Neural crest cell (in vitro differentiated cells): ENCODE measurements at regions not wholly inside any gene's neighbourhood (a gene's known extent, or its start where the extent isn't known, plus 50 kb on each side); places are given as distances from the start of the nearest gene placed in this dataset.

ENCODE experiments used
- DNase-seq: peaks from one replicate; pipeline ENCODE4 v3.0.0; 2021; ENCODE audit warnings: low read depth, mixed read lengths, low spot score
- H3K27ac Mint-ChIP-seq: one replicate; pipeline ENCODE4 v1.8.0; 2021; ENCODE audit warnings: mild to moderate bottlenecking, mixed read lengths; ENCODE audit not compliant: unreplicated experiment
- H3K27me3 Mint-ChIP-seq: 2 replicates; pipeline ENCODE4 v1.8.0; 2021; ENCODE audit warnings: low read depth, mild to moderate bottlenecking, mixed read lengths
- H3K36me3 Mint-ChIP-seq: 2 replicates; pipeline ENCODE4 v1.8.0; 2021; ENCODE audit warnings: low read depth, mild to moderate bottlenecking, mixed read lengths
- H3K4me1 Mint-ChIP-seq: 2 replicates; pipeline ENCODE4 v1.8.0; 2021; ENCODE audit warnings: mixed read lengths
- H3K4me3 Mint-ChIP-seq: one replicate; pipeline ENCODE4 v1.8.0; 2021; ENCODE audit warnings: mild to moderate bottlenecking, mixed read lengths
- H3K9me3 Mint-ChIP-seq: 2 replicates; pipeline ENCODE4 v1.8.0; 2021; ENCODE audit warnings: mixed read lengths
- CTCF ChIP-seq: fragments of 200-600 bp; sonication (generic); conservative IDR thresholded peaks from 2 replicates; pipeline ENCODE4 v1.5.0; 2021; ENCODE audit warnings: antibody characterized with exemption, mild to moderate bottlenecking

GRCh38 chr1:30275926-30276764 is 447.2 kb downstream of the MATN1 start:
- Mint-ChIP-seq H3K27me3 (peaks cover 5% of the 10 kb centered on the region), H3K9me3 (no peaks in the 10 kb centered on the region), H3K36me3 (no peaks in the 10 kb centered on the region), H3K4me1 (no peaks in the 10 kb centered on the region), H3K27ac (no peak overlapping the region), H3K4me3 (no peak overlapping the region)
- DNase-seq = no peak
- TF ChIP-seq CTCF = no peak

DNA sequence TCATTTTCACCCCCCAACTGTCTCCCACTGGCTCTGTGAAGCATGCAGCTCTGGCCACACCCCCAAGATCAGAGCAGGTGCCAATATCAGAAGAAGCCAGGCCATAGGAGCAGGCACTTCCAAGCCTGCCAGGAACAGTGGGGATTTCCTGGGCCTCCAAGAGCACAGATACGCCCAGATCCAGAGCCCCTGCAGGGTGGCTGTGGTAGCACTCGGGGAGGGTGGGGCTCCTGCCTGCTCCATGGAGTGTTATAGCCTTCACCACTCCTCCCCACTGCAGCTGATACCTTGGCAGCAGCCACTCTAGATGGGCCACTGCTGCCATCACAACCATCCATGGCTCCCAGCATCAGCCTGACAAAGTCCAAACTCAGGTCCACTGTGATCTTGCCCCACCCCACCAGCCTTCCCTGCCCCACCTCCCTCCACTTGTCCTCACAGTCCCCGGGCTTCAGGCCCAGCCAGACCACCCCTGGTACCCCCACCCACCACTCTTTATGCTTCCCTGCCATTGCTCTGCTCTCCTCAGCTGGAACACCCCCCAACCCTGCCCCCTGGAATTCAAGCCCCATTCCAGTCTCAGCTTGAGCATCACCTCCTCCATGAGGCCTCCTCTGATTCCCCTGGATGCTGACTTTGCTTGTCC is 448.3 kb downstream of the MATN1 start:
- no peaks in the 10 kb centered on the region for H3K4me1 Mint-ChIP-seq
- H3K9me3 Mint-ChIP-seq = no peaks in the 10 kb centered on the region
- no peak for DNase-seq
- no peak overlapping the region for H3K27ac Mint-ChIP-seq
- TF ChIP-seq CTCF = no peak
- peaks cover 10% of the 10 kb centered on the region for H3K27me3 Mint-ChIP-seq
- H3K4me3 Mint-ChIP-seq = no peak overlapping the region
- H3K36me3 Mint-ChIP-seq = no peaks in the 10 kb centered on the region

GRCh38 chr1:30274173-30274970 is 449.0 kb downstream of the MATN1 start:
- H3K4me3 Mint-ChIP-seq = no peak overlapping the region
- no peaks in the 10 kb centered on the region for H3K36me3 Mint-ChIP-seq
- no peak for DNase-seq
- H3K27ac Mint-ChIP-seq = no peak overlapping the region
- no peak for TF ChIP-seq CTCF
- no peaks in the 10 kb centered on the region for H3K4me1 Mint-ChIP-seq
- no peaks in the 10 kb centered on the region for H3K9me3 Mint-ChIP-seq
- peaks cover 11% of the 10 kb centered on the region for H3K27me3 Mint-ChIP-seq

DNA sequence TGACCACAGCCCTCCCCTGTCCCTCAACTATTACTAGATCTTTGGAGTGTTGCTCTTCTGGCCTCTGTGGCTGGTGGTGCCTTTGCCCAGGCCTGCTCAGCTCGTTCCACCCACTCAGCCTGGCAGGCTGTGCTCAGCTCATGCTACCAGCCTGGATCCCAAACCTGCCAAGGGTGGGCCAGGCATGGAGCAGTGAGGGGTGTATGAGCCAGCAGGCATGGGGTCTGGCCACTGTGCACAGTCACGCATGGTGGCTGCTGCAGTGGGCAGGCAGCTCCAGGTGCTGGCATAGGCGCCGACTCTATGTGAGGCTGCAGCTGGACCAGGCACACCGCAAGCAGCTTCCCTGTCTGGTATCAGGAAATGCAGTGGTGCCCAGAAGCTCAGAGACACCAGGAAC is 449.9 kb downstream of the MATN1 start:
- no peak overlapping the region for H3K27ac Mint-ChIP-seq
- no peaks in the 10 kb centered on the region for H3K36me3 Mint-ChIP-seq
- H3K27me3 Mint-ChIP-seq = peaks cover 13% of the 10 kb centered on the region
- DNase-seq = no peak
- H3K9me3 Mint-ChIP-seq = no peaks in the 10 kb centered on the region
- H3K4me3 Mint-ChIP-seq = no peak overlapping the region
- no peaks in the 10 kb centered on the region for H3K4me1 Mint-ChIP-seq
- TF ChIP-seq CTCF = no peak

DNA sequence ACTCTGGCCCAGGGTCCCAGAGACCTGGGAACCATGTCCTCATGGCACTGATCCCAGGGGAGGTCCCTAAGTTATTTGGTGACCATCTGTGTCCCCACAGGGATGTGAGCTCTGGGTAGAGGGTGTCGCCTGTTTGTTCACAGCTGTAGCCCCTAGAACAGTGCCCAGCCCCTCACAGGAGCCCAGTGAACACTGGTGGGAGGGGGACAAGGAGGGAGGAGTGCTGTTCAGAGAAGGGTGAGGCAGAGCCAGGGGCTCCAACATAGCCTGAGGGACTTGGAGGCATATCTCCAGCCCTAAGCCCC is 450.4 kb downstream of the MATN1 start:
- H3K4me3 Mint-ChIP-seq = no peak overlapping the region
- H3K27me3 Mint-ChIP-seq = peaks cover 13% of the 10 kb centered on the region
- no peaks in the 10 kb centered on the region for H3K4me1 Mint-ChIP-seq
- TF ChIP-seq CTCF = no peak
- H3K36me3 Mint-ChIP-seq = no peaks in the 10 kb centered on the region
- H3K9me3 Mint-ChIP-seq = no peaks in the 10 kb centered on the region
- H3K27ac Mint-ChIP-seq = no peak overlapping the region
- no peak for DNase-seq
